ENCODE measurements at regions not wholly inside any gene's neighbourhood (a gene's known extent, or its start where the extent isn't known, plus 50 kb on each side); places are given as distances from the start of the nearest gene placed in this dataset.
"Not testable (repeated sequence)": the region's sequence is repeated elsewhere in the genome, so short reads cannot be mapped to it uniquely, and the experiment has no call there.

- ATAC-seq: no peak
- intact Hi-C loops (cut with DNase I, micrococcal nuclease): no loop called here
- DNase-seq: no peak
Measured at GRCh38 chr2:239642406-239643004, 241.7 kb upstream of the HDAC4 start.

- DNase-seq; intact Hi-C loops (cut with DNase I, micrococcal nuclease); ATAC-seq: not testable (repeated sequence)
Measured at GRCh38 chr2:239641904-239642303, 241.1 kb upstream of the HDAC4 start.

DNA sequence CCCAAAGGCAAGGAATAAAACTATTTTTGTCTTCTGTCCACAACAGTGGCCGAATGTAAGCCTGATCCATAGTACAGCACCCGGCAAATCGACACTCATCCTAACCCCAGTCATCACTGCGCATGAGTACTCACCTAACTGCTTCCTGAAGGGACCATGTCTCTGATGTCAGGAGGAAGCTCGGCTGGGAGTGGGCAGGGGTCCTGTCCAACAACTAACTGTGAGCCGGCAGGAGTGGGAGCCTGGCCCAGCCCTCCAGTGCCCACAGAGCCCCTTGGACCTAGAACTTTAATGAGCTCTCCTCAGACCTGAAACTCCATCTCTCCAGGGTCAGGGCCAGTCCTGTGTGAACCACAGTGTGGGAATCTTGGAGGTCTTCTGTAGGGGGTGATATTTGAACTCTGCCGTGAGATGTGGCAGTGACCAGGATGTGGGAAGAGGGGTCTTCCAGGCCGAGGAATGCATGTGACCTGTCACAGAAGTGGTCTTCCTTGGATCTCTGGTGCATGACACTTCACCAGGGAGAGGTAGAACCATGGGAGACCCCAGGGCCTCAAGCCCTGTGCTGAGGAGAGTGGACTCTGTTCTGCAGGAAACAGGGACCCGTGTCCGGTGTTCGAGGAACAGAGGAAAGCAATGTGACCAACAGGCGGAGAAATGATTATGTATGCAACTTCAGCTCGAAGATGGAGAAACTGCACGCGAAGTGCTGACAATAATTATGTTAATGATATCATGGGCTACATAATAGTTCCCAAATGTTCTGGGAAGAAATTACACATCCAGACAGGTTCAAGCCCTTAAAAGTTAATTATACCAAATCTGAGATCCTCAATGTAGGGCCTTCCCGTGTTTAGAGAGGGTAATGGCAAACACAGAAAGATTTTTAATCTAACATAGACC is 240.1 kb upstream of the HDAC4 start:
- intact Hi-C loops (cut with DNase I, micrococcal nuclease): no loop called here
- ATAC-seq: no peak
- no peak for DNase-seq

DNA sequence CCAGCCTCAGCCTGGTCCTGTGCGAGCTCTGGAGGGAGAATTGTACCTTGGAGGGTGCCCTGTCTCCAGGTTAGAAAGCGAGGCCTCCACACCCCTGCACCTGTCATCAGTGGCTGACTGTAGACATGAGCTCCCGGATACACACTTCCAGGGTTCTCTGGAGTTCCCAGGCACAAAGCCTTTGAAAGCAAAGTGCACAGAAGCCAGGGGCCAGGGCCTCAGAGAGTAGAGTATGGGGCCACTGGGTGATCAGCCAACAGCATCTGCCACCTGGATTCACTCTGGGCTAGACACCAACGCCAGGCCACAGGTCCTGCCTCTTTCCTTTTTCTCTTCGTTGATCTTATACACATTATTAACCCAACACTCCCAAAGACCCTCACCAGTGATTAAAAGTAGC is 239.4 kb upstream of the HDAC4 start:
- ATAC-seq: no peak
- DNase-seq: no peak
- intact Hi-C loops (cut with DNase I, micrococcal nuclease): no loop called here

DNA sequence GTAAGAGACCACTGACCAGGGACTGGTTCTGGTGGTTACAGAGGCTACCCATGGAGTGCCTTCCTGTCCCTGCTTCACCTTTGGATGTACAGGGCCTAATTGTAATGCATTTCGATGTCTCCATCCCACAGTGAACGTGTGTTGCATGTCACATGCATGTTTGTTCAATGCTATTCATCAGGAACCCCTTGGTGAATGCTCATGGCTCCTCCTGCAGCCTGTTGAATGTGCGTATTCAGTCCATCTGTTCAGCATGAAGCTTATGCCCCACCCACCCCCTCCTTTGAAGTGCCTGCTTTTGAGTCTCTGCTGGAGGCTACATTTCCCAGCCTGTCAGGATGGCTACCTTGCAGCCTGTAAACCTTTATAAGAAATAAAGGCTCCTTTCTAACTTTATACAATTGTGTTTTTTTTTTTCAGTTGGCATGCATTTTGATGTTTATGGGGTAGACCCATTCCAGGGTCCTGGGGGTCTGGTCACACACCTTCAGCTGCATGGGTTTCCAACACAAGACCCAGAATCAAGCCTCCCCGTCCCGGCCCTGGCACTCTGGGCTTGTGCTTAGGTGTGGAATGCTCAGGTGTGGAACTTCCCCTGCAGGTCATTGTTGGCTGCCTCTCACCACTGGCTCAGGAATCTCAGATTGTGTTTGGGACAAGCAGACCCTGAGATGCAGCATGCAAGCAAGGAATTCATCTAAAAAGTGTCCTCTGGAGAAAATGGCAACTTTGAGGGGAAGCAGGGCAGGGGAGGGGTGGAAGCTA is 238.8 kb upstream of the HDAC4 start:
- no peak for ATAC-seq
- intact Hi-C loops (cut with DNase I, micrococcal nuclease): no loop called here
- no peak for DNase-seq

DNA sequence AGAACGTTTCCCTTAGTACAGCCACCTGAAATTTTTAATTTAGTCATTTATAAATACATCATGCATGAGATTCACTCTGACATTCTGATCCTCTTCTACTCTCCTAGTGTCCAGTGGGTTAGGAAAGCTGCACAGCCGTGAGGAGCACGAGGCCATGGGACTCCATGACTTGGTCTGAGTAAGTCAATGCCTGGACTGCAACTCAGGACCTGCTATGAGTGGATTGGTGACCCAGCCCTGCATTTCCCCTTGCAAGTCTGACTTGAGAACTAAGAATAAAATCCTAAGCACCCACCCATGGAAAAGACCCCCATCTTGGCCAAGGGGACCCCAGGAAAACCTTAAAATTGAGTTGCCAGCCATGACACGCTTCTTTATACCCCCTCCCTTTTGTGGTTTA is 237.6 kb upstream of the HDAC4 start:
- intact Hi-C loops (cut with DNase I, micrococcal nuclease): no loop called here
- DNase-seq (no peak), ATAC-seq (no peak)

DNA sequence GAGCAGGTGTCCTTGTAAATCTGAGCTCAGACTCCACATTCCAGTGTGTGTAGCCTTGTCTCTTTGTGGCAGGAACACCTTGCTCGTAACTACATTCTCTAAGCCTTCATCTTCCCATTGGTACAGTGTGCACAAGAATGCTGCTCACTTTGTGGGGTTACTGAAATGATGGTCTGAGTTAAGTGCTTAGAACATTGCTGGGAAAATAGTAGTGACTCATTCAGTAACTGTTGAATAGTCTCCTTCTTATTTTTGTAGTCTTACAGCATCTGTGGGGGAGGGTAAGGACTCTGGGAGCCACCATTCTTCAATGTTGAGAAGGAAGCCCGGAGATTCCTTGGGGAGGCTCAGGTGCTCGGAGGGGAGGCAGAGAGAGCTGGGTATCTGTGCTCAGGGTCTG is 236.0 kb upstream of the HDAC4 start:
- intact Hi-C loops (cut with DNase I, micrococcal nuclease): no loop called here
- ATAC-seq (no peak), DNase-seq (no peak)

DNA sequence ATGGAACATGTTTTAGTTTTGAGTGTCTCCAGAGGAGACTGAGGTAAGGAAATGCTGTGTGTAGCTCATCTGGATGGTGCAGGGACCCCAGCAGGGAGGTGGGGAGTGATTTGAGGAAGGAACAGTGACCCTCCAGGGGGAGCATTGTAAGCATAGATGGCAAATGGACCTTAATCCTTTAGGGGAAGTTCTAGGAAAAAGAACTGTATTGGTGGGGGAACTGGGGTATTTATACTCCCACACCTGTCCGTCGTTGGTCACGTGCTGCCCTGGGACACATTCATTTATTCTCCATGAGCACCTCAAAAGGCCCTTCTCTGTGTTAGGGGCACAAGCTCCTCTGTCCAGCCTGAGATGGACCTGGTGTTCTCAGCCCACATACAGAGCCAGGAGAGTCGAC is 233.9 kb upstream of the HDAC4 start:
- intact Hi-C loops (cut with DNase I, micrococcal nuclease): no loop called here
- no peak for DNase-seq
- ATAC-seq: no peak

- intact Hi-C loops (cut with DNase I, micrococcal nuclease): no loop called here
- ATAC-seq: no peak
Measured at GRCh38 chr2:239630618-239631286, 229.9 kb upstream of the HDAC4 start.

GRCh38 chr2:239629926-239630617 is 229.3 kb upstream of the HDAC4 start:
- DNase-seq (no peak), ATAC-seq (no peak)
- intact Hi-C loops (cut with DNase I, micrococcal nuclease): no loop called here

More at GRCh38 chr2:239630618-239631286, 229.9 kb upstream of the HDAC4 start:
- DNase-seq: no peak

GRCh38 chr2:239626961-239627592 is 226.3 kb upstream of the HDAC4 start:
- DNase-seq (no peak), ATAC-seq (no peak)
- intact Hi-C loops (cut with DNase I, micrococcal nuclease): no loop called here

DNA sequence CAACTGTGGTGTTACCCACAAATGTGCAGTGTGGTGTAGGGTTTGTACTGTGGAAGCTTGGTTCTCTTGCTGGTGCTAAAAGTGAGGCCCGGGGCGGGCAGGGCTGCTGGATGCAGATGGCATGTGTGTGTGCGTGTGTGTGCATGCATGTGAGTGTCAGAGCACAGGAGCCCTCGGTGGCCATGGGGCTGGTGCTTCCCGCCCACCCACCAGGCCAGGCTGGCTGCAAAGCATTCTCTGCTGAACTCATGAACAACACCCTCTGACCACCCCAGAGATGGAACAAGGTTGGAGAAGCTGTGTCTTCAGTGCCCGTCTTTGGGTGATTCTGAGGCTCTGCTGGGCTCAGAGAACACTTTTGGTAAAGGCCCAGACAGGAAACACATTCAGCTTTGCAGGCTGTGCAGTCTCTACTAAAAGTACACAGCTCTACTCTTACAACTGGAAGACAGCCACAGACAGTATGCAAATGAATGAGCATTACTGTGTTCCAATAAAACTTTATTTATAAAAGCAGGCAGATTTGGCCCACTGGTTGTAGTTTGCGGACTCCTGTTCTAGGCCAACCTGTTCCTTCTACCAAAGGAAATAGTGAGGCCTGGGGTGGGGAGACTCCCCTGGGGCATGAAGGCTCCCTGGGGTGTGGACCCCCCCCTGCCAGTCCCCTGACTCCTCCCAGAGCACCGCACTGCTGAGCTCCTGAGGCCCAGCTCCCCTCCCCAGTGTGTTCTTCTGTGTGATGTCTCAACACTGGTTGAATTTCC is 225.3 kb upstream of the HDAC4 start:
- DNase-seq (no peak), ATAC-seq (no peak)
- intact Hi-C loops (cut with DNase I, micrococcal nuclease): no loop called here

GRCh38 chr2:239625156-239625845 is 224.5 kb upstream of the HDAC4 start:
- ATAC-seq: no peak
- no peak for DNase-seq
- intact Hi-C loops (cut with DNase I, micrococcal nuclease): no loop called here

GRCh38 chr2:239621611-239622010 is 220.8 kb upstream of the HDAC4 start:
- intact Hi-C loops (cut with DNase I, micrococcal nuclease): no loop called here
- no peak for ATAC-seq
- no peak for DNase-seq

- ATAC-seq (no peak), DNase-seq (no peak)
- intact Hi-C loops (cut with DNase I, micrococcal nuclease): no loop called here
Measured at GRCh38 chr2:239619369-239619768, 218.5 kb upstream of the HDAC4 start.

DNA sequence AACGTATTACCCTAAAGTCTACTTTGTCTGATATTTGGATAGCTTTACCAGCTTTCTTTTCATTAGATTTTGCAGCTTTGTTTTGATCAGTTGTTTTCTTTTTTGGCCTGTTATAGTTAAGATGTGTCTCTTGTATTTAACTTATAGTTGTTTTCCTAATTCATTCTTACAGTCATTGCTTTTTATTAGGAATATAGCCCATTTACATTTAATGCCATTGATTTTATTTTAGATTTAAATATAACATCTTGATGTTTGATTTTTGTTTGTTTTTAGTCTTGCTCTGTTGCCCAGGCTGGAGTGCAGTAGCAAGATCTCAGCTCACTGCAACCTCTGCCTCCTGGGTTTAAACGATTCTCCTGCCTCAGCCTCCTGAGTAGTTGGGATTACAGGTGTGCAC is 215.9 kb upstream of the HDAC4 start:
- ATAC-seq (no peak), DNase-seq (no peak)
- intact Hi-C loops (cut with DNase I, micrococcal nuclease): no loop called here

- intact Hi-C loops (cut with DNase I, micrococcal nuclease): no loop called here
- ATAC-seq (no peak), DNase-seq (no peak)
Measured at GRCh38 chr2:239612133-239612532, 211.3 kb upstream of the HDAC4 start.

Data from left colon (tissue), 2 donors.